H9 (cell line): ENCODE measurements at regions not wholly inside any gene's neighbourhood (a gene's known extent, or its start where the extent isn't known, plus 50 kb on each side); places are given as distances from the start of the nearest gene placed in this dataset.

ENCODE experiments used
- DNase-seq: peaks from one replicate; pipeline ENCODE4 v3.0.0-alpha.2; 2017
- H2AFZ ChIP-seq: one replicate; pipeline ENCODE4 v1.6.1; 2013; ENCODE audit warnings: mild to moderate bottlenecking, low read length, control low read depth, moderate library complexity
- H2AK5ac ChIP-seq: 2 replicates; pipeline ENCODE4 v1.6.1; 2013; ENCODE audit warnings: low read length, control low read depth, mixed read lengths; ENCODE audit not compliant: insufficient read length
- H2BK120ac ChIP-seq: one replicate; pipeline ENCODE4 v1.6.1; 2013; ENCODE audit warnings: low read depth, mild to moderate bottlenecking, low read length, control low read depth, inconsistent platforms; ENCODE audit not compliant: poor library complexity, severe bottlenecking
- H2BK12ac ChIP-seq: 2 replicates; pipeline ENCODE4 v1.6.1; 2013; ENCODE audit warnings: low read length, control low read depth, mixed read lengths, low read depth; ENCODE audit not compliant: insufficient read length
- H2BK15ac ChIP-seq: 2 replicates; pipeline ENCODE4 v1.6.1; 2013; ENCODE audit warnings: low read depth, low read length, control low read depth
- H2BK20ac ChIP-seq: one replicate; pipeline ENCODE4 v1.6.1; 2013; ENCODE audit warnings: low read depth, mild to moderate bottlenecking, low read length, control low read depth, inconsistent platforms; ENCODE audit not compliant: poor library complexity, severe bottlenecking
- H2BK5ac ChIP-seq: 2 replicates; pipeline ENCODE4 v1.6.1; 2013; ENCODE audit warnings: low read length, control low read depth, mixed read lengths; ENCODE audit not compliant: insufficient read length
- H3K14ac ChIP-seq: 2 replicates; pipeline ENCODE4 v1.6.1; 2013; ENCODE audit warnings: low read length, control low read depth; ENCODE audit not compliant: insufficient read depth
- H3K18ac ChIP-seq: 2 replicates; pipeline ENCODE4 v1.6.1; 2013; ENCODE audit warnings: low read depth, mild to moderate bottlenecking, mixed read lengths, low read length, control low read depth; ENCODE audit not compliant: insufficient read length
- H3K23ac ChIP-seq: 2 replicates; pipeline ENCODE4 v1.6.1; 2013; ENCODE audit warnings: low read length, control low read depth, mixed read lengths, low read depth; ENCODE audit not compliant: insufficient read length
- H3K23me2 ChIP-seq: 2 replicates; pipeline ENCODE4 v1.6.1; 2013; ENCODE audit warnings: low read depth, mild to moderate bottlenecking, mixed read lengths, low read length, control low read depth; ENCODE audit not compliant: insufficient read length, poor library complexity, severe bottlenecking
- H3K27ac ChIP-seq: 2 replicates; pipeline ENCODE4 v1.5.1; 2013; ENCODE audit warnings: low read length, control low read depth, mixed read lengths, low read depth; ENCODE audit not compliant: insufficient read length
- H3K27me3 ChIP-seq: 2 replicates; pipeline ENCODE4 v1.6.1; 2013; ENCODE audit warnings: low read length, control low read depth, inconsistent platforms; ENCODE audit not compliant: insufficient read depth
- H3K4ac ChIP-seq: 2 replicates; pipeline ENCODE4 v1.6.1; 2013; ENCODE audit warnings: low read depth, mild to moderate bottlenecking, control low read depth, inconsistent platforms, low read length, moderate library complexity
- H3K4me1 ChIP-seq: 2 replicates; pipeline ENCODE4 v1.6.1; 2013; ENCODE audit warnings: low read length, control low read depth, inconsistent platforms; ENCODE audit not compliant: insufficient read depth
- H3K4me2 ChIP-seq: 2 replicates; pipeline ENCODE4 v1.6.1; 2013; ENCODE audit warnings: low read length, control low read depth, mixed read lengths; ENCODE audit not compliant: insufficient read length, insufficient read depth
- H3K56ac ChIP-seq: 2 replicates; pipeline ENCODE4 v1.6.1; 2013; ENCODE audit warnings: low read depth, mild to moderate bottlenecking, mixed read lengths, low read length, control low read depth; ENCODE audit not compliant: insufficient read length
- H3K79me1 ChIP-seq: 2 replicates; pipeline ENCODE4 v1.6.1; 2013; ENCODE audit warnings: low read depth, mild to moderate bottlenecking, moderate library complexity, low read length, control low read depth, inconsistent platforms; ENCODE audit not compliant: insufficient read depth, poor library complexity, severe bottlenecking
- H3K79me2 ChIP-seq: 2 replicates; pipeline ENCODE4 v1.6.1; 2013; ENCODE audit warnings: low read length, control low read depth, inconsistent platforms; ENCODE audit not compliant: insufficient read depth
- H3K9ac ChIP-seq: 2 replicates; pipeline ENCODE4 v1.6.1; 2013; ENCODE audit warnings: low read length, control low read depth, mixed read lengths; ENCODE audit not compliant: insufficient read length; ENCODE audit errors: extremely low read depth
- H3K9me3 ChIP-seq: one replicate; pipeline ENCODE4 v1.6.1; 2013; ENCODE audit warnings: low read depth, low read length, inconsistent platforms; ENCODE audit not compliant: control insufficient read depth
- H3T11ph ChIP-seq: one replicate; pipeline ENCODE4 v1.6.1; 2013; ENCODE audit warnings: mild to moderate bottlenecking, low read length, control low read depth, inconsistent platforms
- H4K20me1 ChIP-seq: one replicate; pipeline ENCODE4 v1.6.1; 2013; ENCODE audit not compliant: control insufficient read depth, insufficient read length, insufficient read depth
- H4K5ac ChIP-seq: 2 replicates; pipeline ENCODE4 v1.6.1; 2013; ENCODE audit warnings: low read depth, mild to moderate bottlenecking, mixed read lengths, low read length, control low read depth; ENCODE audit not compliant: insufficient read length
- H4K8ac ChIP-seq: replicated peaks from 2 replicates; pipeline ENCODE4 v1.6.1; 2013; ENCODE audit warnings: low read length, control low read depth, mixed read lengths, low read depth; ENCODE audit not compliant: insufficient read length
- H4K91ac ChIP-seq: 2 replicates; pipeline ENCODE4 v1.6.1; 2013; ENCODE audit warnings: low read depth, mild to moderate bottlenecking, moderate library complexity, mixed read lengths, low read length, control low read depth; ENCODE audit not compliant: insufficient read length
- H3K27ac Mint-ChIP-seq, 3 experiments: 2 replicates in 2 of 3; 3 replicates in 1 of 3; pipeline ENCODE4 v1.8.0; 2020 to 2021; ENCODE audit warnings: mixed read lengths in 3 of 3, mild to moderate bottlenecking in 1 of 3, moderate library complexity in 1 of 3
- H3K27me3 Mint-ChIP-seq: 2 replicates; pipeline ENCODE4 v1.8.0; 2021; ENCODE audit warnings: low read depth, mild to moderate bottlenecking, moderate library complexity, mixed read lengths
- H3K36me3 Mint-ChIP-seq, 3 experiments: 2 replicates in 2 of 3; 3 replicates in 1 of 3; pipeline ENCODE4 v1.8.0; 2020 to 2021; ENCODE audit warnings: low read depth in 3 of 3, mixed read lengths in 3 of 3; ENCODE audit not compliant: insufficient read depth in 1 of 3
- H3K4me1 Mint-ChIP-seq, 2 experiments: 2 replicates each; pipeline ENCODE4 v1.8.0; 2020; ENCODE audit warnings: mixed read lengths in 2 of 2
- H3K4me3 Mint-ChIP-seq, 2 experiments: 2 replicates in 1 of 2; 3 replicates in 1 of 2; pipeline ENCODE4 v1.8.0; 2020 to 2021; ENCODE audit warnings: mild to moderate bottlenecking in 2 of 2, mixed read lengths in 2 of 2, moderate library complexity in 1 of 2
- H3K9me3 Mint-ChIP-seq, 2 experiments: 2 replicates in 1 of 2; 3 replicates in 1 of 2; pipeline ENCODE4 v1.8.0; 2020; ENCODE audit warnings: mild to moderate bottlenecking in 2 of 2, mixed read lengths in 2 of 2, moderate library complexity in 1 of 2
- CTCF ChIP-seq: fragments of 200-600 bp; sonication (generic); conservative IDR thresholded peaks from 3 replicates; pipeline ENCODE4 v1.8.0; 2021; ENCODE audit warnings: antibody characterized with exemption, mild to moderate bottlenecking
- WGBS: extraction: QIAGEN DNeasy Blood & Tissue Kit; methylation state at CpG from one replicate; pipeline ENCODE4 v1.1.7; 2013; ENCODE audit warnings: missing lambda C conversion rate, low lambda C conversion rate, mixed read lengths; ENCODE audit not compliant: insufficient read length; ENCODE audit errors: extremely low coverage; 5-methylcytosine and 5-hydroxymethylcytosine counted together

GRCh38 chr2:41605311-41605710 lies 442.5 kb upstream of the PKDCC start:
- no peak overlapping the region for H2AFZ ChIP-seq

More at GRCh38 chr2:41605311-41605710, 442.5 kb upstream of the PKDCC start:
- no peaks in the 10 kb centered on the region for H3K79me2 ChIP-seq
- no peak overlapping the region for H2BK20ac ChIP-seq
- H3K9me3 ChIP-seq, result no peaks in the 10 kb centered on the region
- H3K27ac Mint-ChIP-seq, result no peak overlapping the region
- no peaks in the 10 kb centered on the region for H3K27me3 ChIP-seq
- H3K4me3 Mint-ChIP-seq, result no peak overlapping the region
- no peaks in the 10 kb centered on the region for H3K27me3 Mint-ChIP-seq
- no peak overlapping the region for H3K27ac ChIP-seq
- no peak overlapping the region for H3K56ac ChIP-seq
- no peaks in the 10 kb centered on the region; a peak in 1 of 5 replicates for H3K9me3 Mint-ChIP-seq
- no peak overlapping the region for H3K4me2 ChIP-seq
- DNase-seq, result no peak
- WGBS, result no CpG with 5 or more reads among the region's 1 CpG
- TF ChIP-seq CTCF, result no peak
- no peaks in the 10 kb centered on the region for H4K20me1 ChIP-seq
- H2BK15ac ChIP-seq, result no peak overlapping the region
- no peak overlapping the region for H3T11ph ChIP-seq
- no peaks in the 10 kb centered on the region for H3K36me3 Mint-ChIP-seq
- H3K79me1 ChIP-seq, result no peaks in the 10 kb centered on the region
- no peak overlapping the region for H4K5ac ChIP-seq
- H2BK5ac ChIP-seq, result no peak overlapping the region
- H4K8ac ChIP-seq, result no peak overlapping the region
- H3K23me2 ChIP-seq, result no peaks in the 10 kb centered on the region
- H3K4ac ChIP-seq, result no peak overlapping the region
- H3K4me1 Mint-ChIP-seq, result no peaks in the 10 kb centered on the region
- H2BK120ac ChIP-seq, result no peak overlapping the region
- H2AK5ac ChIP-seq, result no peak overlapping the region
- no peak overlapping the region for H2BK12ac ChIP-seq
- no peak overlapping the region for H3K9ac ChIP-seq
- H3K14ac ChIP-seq, result no peak overlapping the region
- no peak overlapping the region for H4K91ac ChIP-seq
- no peak overlapping the region for H3K23ac ChIP-seq
- H3K18ac ChIP-seq, result no peak overlapping the region
- no peaks in the 10 kb centered on the region for H3K4me1 ChIP-seq
